ENCODE measurements at regions not wholly inside any gene's neighbourhood (a gene's known extent, or its start where the extent isn't known, plus 50 kb on each side); places are given as distances from the start of the nearest gene placed in this dataset.
"Not testable (repeated sequence)": the region's sequence is repeated elsewhere in the genome, so short reads cannot be mapped to it uniquely, and the experiment has no call there.

GRCh38 chr1:64404202-64404601 lies 65.7 kb upstream of the CACHD1 start:
- in situ Hi-C loops (cut with HindIII; ENCODE audit: low pct_unique_long_range_greater_than_20kb, low sequenced_read_pairs): no loop called here
- peak; percentile 2 for DNase-seq (ENCODE audit: low read depth, low spot score)

- in situ Hi-C loops (cut with HindIII; ENCODE audit: low pct_unique_long_range_greater_than_20kb, low sequenced_read_pairs): no loop called here
- DNase-seq (ENCODE audit: low read depth, low spot score): no peak
Measured at GRCh38 chr1:64405833-64406232, 64.1 kb upstream of the CACHD1 start.

- DNase-seq (ENCODE audit: low read depth, low spot score): no peak
- in situ Hi-C loops (cut with HindIII; ENCODE audit: low pct_unique_long_range_greater_than_20kb, low sequenced_read_pairs): no loop called here
Measured at GRCh38 chr1:64410217-64410616, 59.7 kb upstream of the CACHD1 start.

GRCh38 chr1:64414855-64415546 lies 54.9 kb upstream of the CACHD1 start:
- DNase-seq (ENCODE audit: low read depth, low spot score); in situ Hi-C loops (cut with HindIII; ENCODE audit: low pct_unique_long_range_greater_than_20kb, low sequenced_read_pairs): not testable (repeated sequence)

- DNase-seq (ENCODE audit: low read depth, low spot score): no peak
- in situ Hi-C loops (cut with HindIII; ENCODE audit: low pct_unique_long_range_greater_than_20kb, low sequenced_read_pairs): no loop called here
Measured at GRCh38 chr1:64417803-64418202, 52.1 kb upstream of the CACHD1 start.

Small RNA genes lying in the stretch of these regions (small RNA-seq; reads per million reads assigned to genes)
- 0 reads per million in 2 experiments for gene RNU7-62P
